HEK293 (cell line): ENCODE measurements at regions not wholly inside any gene's neighbourhood (a gene's known extent, or its start where the extent isn't known, plus 50 kb on each side); places are given as distances from the start of the nearest gene placed in this dataset.

Experiments
- CTCF ChIA-PET: fragments of 350-600 bp; formaldehyde crosslinking; extraction: SDS; loops from one replicate; lab custom pipeline; 2021; ENCODE audit warnings: antibody characterized with exemption; lab: Yijun Ruan, JAX
- POLR2A ChIA-PET: fragments of 300-600 bp; formaldehyde crosslinking; extraction: SDS; loops from one replicate; lab custom pipeline; 2020; ENCODE audit warnings: antibody characterized with exemption, inconsistent platforms; lab: Yijun Ruan, JAX
- H3K27ac ChIP-seq: fragments of 200-500 bp; sonication (Bioruptor generic); 2 replicates; pipeline ENCODE4 v1.5.1; 2014; ENCODE audit warnings: low read depth, low read length, control low read depth, inconsistent platforms; ENCODE audit errors: extremely low read depth
- H3K36me3 ChIP-seq, 2 experiments: fragments of 200-500 bp in 1 of 2; sonication (Bioruptor generic) in 1 of 2; 1 replicate in 1 of 2; 2 replicates in 1 of 2; pipeline ENCODE4 v1.5.1; 2014 to 2017; ENCODE audit warnings: inconsistent platforms in 2 of 2, low read length in 2 of 2; ENCODE audit not compliant: control insufficient read depth in 2 of 2, insufficient read depth in 1 of 2
- H3K4me1 ChIP-seq: fragments of 200-500 bp; sonication (Bioruptor generic); 2 replicates; pipeline ENCODE4 v1.5.1; 2014; ENCODE audit warnings: mild to moderate bottlenecking, low read length, inconsistent platforms; ENCODE audit not compliant: control insufficient read depth, insufficient read depth
- H3K4me3 ChIP-seq: 2 replicates; pipeline ENCODE4 v1.5.1; 2011; ENCODE audit warnings: low read depth, mild to moderate bottlenecking, control low read depth, low read length, moderate library complexity
- H3K9me3 ChIP-seq: fragments of 200-500 bp; sonication (Bioruptor generic); 2 replicates; pipeline ENCODE4 v1.5.1; 2014; ENCODE audit warnings: low read depth, low read length, inconsistent platforms; ENCODE audit not compliant: control insufficient read depth, insufficient read depth
- KLF9 ChIP-seq: fragments of 450-650 bp; formaldehyde crosslinking; IDR thresholded peaks from 2 replicates; pipeline ENCODE4 v1.5.1; 2016; ENCODE audit warnings: missing biosample characterization, missing genetic modification characterization, low read depth
- MZF1 ChIP-seq: fragments of 450-650 bp; formaldehyde crosslinking; IDR thresholded peaks from 2 replicates; pipeline ENCODE4 v1.5.1; 2017; ENCODE audit warnings: missing biosample characterization, missing genetic modification characterization, borderline replicate concordance
- SCRT2 ChIP-seq: fragments of 450-650 bp; formaldehyde crosslinking; IDR thresholded peaks from 2 replicates; pipeline ENCODE4 v1.5.1; 2016; ENCODE audit warnings: missing biosample characterization, missing genetic modification characterization
- ZNF114 ChIP-seq: fragments of 450-650 bp; formaldehyde crosslinking; IDR thresholded peaks from 2 replicates; pipeline ENCODE4 v1.5.0; 2017; ENCODE audit warnings: missing biosample characterization, missing genetic modification characterization
- ZNF211 ChIP-seq: fragments of 450-650 bp; formaldehyde crosslinking; IDR thresholded peaks from 2 replicates; pipeline ENCODE4 v1.5.1; 2016; ENCODE audit warnings: low read depth, missing biosample characterization, missing genetic modification characterization
- ZNF223 ChIP-seq: fragments of 450-650 bp; formaldehyde crosslinking; IDR thresholded peaks from 2 replicates; pipeline ENCODE4 v1.5.1; 2016; ENCODE audit warnings: missing biosample characterization, missing genetic modification characterization
- ZNF302 ChIP-seq: fragments of 450-650 bp; formaldehyde crosslinking; IDR thresholded peaks from 2 replicates; pipeline ENCODE4 v1.5.1; 2016; ENCODE audit warnings: missing biosample characterization, missing genetic modification characterization, low read depth
- ZNF585B ChIP-seq: fragments of 450-650 bp; formaldehyde crosslinking; IDR thresholded peaks from 2 replicates; pipeline ENCODE4 v1.5.1; 2016; ENCODE audit warnings: missing biosample characterization, missing genetic modification characterization
- ZNF837 ChIP-seq: fragments of 450-650 bp; formaldehyde crosslinking; IDR thresholded peaks from 2 replicates; pipeline ENCODE4 v1.5.1; 2016; ENCODE audit warnings: missing biosample characterization, missing genetic modification characterization
- TF ChIP-seq, protein P1 (sequence below): fragments of 450-650 bp; formaldehyde crosslinking; optimal IDR thresholded peaks from 2 replicates; pipeline ENCODE3; 2016; ENCODE audit warnings: missing biosample characterization, mild to moderate bottlenecking, missing genetic modification characterization
- TF ChIP-seq, protein P2 (sequence below): fragments of 450-650 bp; formaldehyde crosslinking; IDR thresholded peaks from 2 replicates; pipeline ENCODE4 v1.5.1; 2016; ENCODE audit warnings: missing biosample characterization, missing genetic modification characterization
- TF ChIP-seq, protein P3 (sequence below): fragments of 450-650 bp; formaldehyde crosslinking; IDR thresholded peaks from 2 replicates; pipeline ENCODE4 v1.5.1; 2017; ENCODE audit warnings: missing biosample characterization, missing genetic modification characterization
- TF ChIP-seq, protein P4 (sequence below): fragments of 450-650 bp; formaldehyde crosslinking; conservative IDR thresholded peaks from 2 replicates; pipeline ENCODE4 v1.5.1; 2016; ENCODE audit warnings: low read depth, missing biosample characterization, missing genetic modification characterization
- TF ChIP-seq, protein P5 (sequence below): fragments of 450-650 bp; formaldehyde crosslinking; IDR thresholded peaks from 2 replicates; pipeline ENCODE4 v1.5.1; 2016; ENCODE audit warnings: missing biosample characterization, missing genetic modification characterization
- TF ChIP-seq, protein P6 (sequence below): fragments of 450-650 bp; formaldehyde crosslinking; IDR thresholded peaks from 2 replicates; pipeline ENCODE4 v1.5.1; 2016; ENCODE audit warnings: missing biosample characterization, missing genetic modification characterization
- TF ChIP-seq, protein P7 (sequence below): fragments of 450-650 bp; formaldehyde crosslinking; IDR thresholded peaks from 2 replicates; pipeline ENCODE4 v1.5.1; 2016; ENCODE audit warnings: missing biosample characterization, missing genetic modification characterization

DNA sequence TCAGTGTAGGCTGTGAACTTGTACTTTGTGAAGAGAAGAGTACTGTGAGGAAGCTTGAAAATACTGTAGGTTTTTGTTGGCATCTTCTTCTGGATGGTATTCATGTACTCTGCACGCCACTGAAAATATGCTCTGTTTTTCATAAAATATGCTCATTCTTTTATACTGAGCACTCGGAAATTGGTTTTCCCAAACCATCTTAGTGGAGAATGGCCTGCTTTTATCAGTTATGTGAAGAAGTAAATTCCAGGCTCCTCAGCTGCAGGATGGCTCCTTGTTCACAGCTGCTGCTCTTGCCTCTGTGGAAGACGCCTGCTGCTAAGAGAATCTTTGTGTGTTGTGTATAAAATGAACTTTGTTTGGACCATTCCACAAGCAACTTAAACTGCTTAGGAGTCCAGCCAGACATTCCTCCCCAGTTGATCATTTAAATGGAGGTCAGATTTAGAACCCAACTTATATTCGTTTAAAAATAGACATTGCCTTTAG, 443.5 kb upstream of the RGS6 start:
- no peak overlapping the region for H3K27ac ChIP-seq
- POLR2A ChIA-PET, result no interaction called here

DNA sequence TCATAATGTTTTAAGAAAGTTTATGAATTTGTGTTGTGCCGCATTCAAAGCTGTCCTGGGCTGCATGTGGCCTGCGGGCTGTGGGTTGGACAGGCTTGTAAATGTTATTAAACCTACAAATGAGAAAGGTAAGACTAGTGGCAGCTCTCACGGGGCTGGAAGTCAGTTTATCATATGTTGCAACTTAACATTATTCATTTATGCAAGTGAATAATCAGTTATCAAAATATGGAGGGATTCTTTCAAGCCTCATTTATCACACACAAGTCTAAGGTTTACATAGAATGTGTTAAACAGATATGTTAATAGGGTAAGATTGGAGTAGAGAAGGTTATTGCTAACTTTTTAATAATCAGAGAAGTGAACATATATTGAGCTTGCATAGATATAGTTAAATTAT, 442.5 kb upstream of the RGS6 start:
- no peak for TF ChIP-seq ZNF585B (tag by site-specific recombination)
- TF ChIP-seq, protein P1, sequence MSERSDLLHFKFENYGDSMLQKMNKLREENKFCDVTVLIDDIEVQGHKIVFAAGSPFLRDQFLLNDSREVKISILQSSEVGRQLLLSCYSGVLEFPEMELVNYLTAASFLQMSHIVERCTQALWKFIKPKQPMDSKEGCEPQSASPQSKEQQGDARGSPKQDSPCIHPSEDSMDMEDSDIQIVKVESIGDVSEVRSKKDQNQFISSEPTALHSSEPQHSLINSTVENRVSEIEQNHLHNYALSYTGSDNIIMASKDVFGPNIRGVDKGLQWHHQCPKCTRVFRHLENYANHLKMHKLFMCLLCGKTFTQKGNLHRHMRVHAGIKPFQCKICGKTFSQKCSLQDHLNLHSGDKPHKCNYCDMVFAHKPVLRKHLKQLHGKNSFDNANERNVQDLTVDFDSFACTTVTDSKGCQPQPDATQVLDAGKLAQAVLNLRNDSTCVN (tag by site-specific recombination), result no peak
- TF ChIP-seq ZNF302 (tag by site-specific recombination), result no peak
- H3K9me3 ChIP-seq, result no peaks in the 10 kb centered on the region
- H3K4me3 ChIP-seq, result no peak overlapping the region
- ChIA-PET POLR2A (no interaction called here), CTCF (no interaction called here)
- H3K27ac ChIP-seq, result no peak overlapping the region
- H3K4me1 ChIP-seq, result peaks cover 6% of the 10 kb centered on the region
- H3K36me3 ChIP-seq, result no peaks in the 10 kb centered on the region

More for the DNA sequence above, 443.5 kb upstream of the RGS6 start:
- peaks cover 6% of the 10 kb centered on the region for H3K4me1 ChIP-seq
- no peak overlapping the region for H3K4me3 ChIP-seq
- TF ChIP-seq KLF9 (tag by site-specific recombination), result no peak
- TF ChIP-seq, protein P2, sequence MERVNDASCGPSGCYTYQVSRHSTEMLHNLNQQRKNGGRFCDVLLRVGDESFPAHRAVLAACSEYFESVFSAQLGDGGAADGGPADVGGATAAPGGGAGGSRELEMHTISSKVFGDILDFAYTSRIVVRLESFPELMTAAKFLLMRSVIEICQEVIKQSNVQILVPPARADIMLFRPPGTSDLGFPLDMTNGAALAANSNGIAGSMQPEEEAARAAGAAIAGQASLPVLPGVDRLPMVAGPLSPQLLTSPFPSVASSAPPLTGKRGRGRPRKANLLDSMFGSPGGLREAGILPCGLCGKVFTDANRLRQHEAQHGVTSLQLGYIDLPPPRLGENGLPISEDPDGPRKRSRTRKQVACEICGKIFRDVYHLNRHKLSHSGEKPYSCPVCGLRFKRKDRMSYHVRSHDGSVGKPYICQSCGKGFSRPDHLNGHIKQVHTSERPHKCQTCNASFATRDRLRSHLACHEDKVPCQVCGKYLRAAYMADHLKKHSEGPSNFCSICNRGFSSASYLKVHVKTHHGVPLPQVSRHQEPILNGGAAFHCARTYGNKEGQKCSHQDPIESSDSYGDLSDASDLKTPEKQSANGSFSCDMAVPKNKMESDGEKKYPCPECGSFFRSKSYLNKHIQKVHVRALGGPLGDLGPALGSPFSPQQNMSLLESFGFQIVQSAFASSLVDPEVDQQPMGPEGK (tag by site-specific recombination), result no peak
- no peak for TF ChIP-seq ZNF223 (tag by site-specific recombination)
- no peak for TF ChIP-seq MZF1 (tag by site-specific recombination)
- TF ChIP-seq, protein P3, sequence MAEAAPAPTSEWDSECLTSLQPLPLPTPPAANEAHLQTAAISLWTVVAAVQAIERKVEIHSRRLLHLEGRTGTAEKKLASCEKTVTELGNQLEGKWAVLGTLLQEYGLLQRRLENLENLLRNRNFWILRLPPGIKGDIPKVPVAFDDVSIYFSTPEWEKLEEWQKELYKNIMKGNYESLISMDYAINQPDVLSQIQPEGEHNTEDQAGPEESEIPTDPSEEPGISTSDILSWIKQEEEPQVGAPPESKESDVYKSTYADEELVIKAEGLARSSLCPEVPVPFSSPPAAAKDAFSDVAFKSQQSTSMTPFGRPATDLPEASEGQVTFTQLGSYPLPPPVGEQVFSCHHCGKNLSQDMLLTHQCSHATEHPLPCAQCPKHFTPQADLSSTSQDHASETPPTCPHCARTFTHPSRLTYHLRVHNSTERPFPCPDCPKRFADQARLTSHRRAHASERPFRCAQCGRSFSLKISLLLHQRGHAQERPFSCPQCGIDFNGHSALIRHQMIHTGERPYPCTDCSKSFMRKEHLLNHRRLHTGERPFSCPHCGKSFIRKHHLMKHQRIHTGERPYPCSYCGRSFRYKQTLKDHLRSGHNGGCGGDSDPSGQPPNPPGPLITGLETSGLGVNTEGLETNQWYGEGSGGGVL (tag by site-specific recombination), result no peak
- TF ChIP-seq, protein P4, sequence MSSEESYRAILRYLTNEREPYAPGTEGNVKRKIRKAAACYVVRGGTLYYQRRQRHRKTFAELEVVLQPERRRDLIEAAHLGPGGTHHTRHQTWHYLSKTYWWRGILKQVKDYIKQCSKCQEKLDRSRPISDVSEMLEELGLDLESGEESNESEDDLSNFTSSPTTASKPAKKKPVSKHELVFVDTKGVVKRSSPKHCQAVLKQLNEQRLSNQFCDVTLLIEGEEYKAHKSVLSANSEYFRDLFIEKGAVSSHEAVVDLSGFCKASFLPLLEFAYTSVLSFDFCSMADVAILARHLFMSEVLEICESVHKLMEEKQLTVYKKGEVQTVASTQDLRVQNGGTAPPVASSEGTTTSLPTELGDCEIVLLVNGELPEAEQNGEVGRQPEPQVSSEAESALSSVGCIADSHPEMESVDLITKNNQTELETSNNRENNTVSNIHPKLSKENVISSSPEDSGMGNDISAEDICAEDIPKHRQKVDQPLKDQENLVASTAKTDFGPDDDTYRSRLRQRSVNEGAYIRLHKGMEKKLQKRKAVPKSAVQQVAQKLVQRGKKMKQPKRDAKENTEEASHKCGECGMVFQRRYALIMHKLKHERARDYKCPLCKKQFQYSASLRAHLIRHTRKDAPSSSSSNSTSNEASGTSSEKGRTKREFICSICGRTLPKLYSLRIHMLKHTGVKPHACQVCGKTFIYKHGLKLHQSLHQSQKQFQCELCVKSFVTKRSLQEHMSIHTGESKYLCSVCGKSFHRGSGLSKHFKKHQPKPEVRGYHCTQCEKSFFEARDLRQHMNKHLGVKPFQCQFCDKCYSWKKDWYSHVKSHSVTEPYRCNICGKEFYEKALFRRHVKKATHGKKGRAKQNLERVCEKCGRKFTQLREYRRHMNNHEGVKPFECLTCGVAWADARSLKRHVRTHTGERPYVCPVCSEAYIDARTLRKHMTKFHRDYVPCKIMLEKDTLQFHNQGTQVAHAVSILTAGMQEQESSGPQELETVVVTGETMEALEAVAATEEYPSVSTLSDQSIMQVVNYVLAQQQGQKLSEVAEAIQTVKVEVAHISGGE, result no peak
- no peak for TF ChIP-seq SCRT2 (tag by site-specific recombination)
- TF ChIP-seq ZNF211 (tag by site-specific recombination), result no peak
- H3K36me3 ChIP-seq, result no peaks in the 10 kb centered on the region
- CTCF ChIA-PET, result interaction anchor here (0.6 kb wide), 1 partner anchor 957 kb away, joined by 3 read pairs; no protein-coding TSS in a partner anchor
- no peaks in the 10 kb centered on the region for H3K9me3 ChIP-seq

DNA sequence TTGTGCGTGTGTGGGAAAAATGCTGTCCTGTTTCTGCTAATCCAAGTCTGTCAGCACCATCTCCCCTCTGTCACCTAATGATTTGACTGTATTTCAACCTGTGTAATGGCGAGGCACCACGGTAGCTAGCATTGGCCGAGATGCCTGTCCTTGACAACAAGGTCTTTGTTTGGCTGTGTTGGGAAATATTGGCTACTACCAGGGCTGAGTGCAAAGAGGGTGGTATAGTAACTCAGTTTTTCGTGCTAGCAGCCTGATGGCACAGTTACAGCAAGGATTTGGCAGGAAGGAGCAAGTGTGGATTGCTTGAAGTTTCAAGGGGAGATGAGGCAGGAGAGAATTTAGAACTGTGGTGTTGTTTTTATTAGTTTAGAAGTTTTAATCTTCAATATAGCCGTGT, 440.3 kb upstream of the RGS6 start:
- POLR2A ChIA-PET, result no interaction called here
- Histone ChIP-seq H3K4me3 (no peak overlapping the region), H3K27ac (no peak overlapping the region), H3K36me3 (no peaks in the 10 kb centered on the region), H3K9me3 (no peaks in the 10 kb centered on the region), H3K4me1 (no peaks in the 10 kb centered on the region; the same call in 1 of the 2 replicates)
- CTCF ChIA-PET, result interaction anchor here (0.6 kb wide), 1 partner anchor 71 kb away, joined by 6 read pairs; no protein-coding TSS in a partner anchor
- TF ChIP-seq, protein P5, sequence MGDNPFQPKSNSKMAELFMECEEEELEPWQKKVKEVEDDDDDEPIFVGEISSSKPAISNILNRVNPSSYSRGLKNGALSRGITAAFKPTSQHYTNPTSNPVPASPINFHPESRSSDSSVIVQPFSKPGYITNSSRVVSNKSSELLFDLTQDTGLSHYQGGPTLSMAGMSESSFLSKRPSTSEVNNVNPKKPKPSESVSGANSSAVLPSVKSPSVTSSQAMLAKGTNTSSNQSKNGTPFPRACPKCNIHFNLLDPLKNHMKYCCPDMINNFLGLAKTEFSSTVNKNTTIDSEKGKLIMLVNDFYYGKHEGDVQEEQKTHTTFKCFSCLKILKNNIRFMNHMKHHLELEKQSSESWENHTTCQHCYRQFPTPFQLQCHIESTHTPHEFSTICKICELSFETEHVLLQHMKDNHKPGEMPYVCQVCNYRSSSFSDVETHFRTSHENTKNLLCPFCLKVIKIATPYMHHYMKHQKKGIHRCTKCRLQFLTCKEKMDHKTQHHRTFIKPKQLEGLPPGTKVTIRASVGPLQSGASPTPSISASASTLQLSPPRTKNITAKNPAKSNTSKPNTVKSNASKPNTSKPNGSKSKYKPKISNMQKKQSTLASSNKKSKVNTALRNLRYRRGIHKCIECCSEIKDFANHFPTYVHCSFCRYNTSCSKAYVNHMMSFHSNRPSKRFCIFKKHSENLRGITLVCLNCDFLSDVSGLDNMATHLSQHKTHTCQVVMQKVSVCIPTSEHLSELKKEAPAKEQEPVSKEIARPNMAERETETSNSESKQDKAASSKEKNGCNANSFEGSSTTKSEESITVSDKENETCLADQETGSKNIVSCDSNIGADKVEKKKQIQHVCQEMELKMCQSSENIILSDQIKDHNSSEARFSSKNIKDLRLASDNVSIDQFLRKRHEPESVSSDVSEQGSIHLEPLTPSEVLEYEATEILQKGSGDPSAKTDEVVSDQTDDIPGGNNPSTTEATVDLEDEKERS, result no peak
- TF ChIP-seq ZNF837 (tag by site-specific recombination), result no peak
- no peak for TF ChIP-seq ZNF114 (tag by site-specific recombination)
- TF ChIP-seq, protein P6, sequence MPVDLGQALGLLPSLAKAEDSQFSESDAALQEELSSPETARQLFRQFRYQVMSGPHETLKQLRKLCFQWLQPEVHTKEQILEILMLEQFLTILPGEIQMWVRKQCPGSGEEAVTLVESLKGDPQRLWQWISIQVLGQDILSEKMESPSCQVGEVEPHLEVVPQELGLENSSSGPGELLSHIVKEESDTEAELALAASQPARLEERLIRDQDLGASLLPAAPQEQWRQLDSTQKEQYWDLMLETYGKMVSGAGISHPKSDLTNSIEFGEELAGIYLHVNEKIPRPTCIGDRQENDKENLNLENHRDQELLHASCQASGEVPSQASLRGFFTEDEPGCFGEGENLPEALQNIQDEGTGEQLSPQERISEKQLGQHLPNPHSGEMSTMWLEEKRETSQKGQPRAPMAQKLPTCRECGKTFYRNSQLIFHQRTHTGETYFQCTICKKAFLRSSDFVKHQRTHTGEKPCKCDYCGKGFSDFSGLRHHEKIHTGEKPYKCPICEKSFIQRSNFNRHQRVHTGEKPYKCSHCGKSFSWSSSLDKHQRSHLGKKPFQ (tag by site-specific recombination), result no peak
- TF ChIP-seq, protein P7, sequence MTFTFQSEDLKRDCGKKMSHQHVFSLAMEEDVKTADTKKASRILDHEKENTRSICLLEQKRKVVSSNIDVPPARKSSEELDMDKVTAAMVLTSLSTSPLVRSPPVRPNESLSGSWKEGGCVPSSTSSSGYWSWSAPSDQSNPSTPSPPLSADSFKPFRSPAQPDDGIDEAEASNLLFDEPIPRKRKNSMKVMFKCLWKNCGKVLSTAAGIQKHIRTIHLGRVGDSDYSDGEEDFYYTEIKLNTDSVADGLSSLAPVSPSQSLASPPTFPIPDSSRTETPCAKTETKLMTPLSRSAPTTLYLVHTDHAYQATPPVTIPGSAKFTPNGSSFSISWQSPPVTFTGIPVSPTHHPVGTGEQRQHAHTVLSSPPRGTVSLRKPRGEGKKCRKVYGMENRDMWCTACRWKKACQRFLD (tag by site-specific recombination), result no peak
